ENCODE measurements at regions not wholly inside any gene's neighbourhood (a gene's known extent, or its start where the extent isn't known, plus 50 kb on each side); places are given as distances from the start of the nearest gene placed in this dataset.
"Not testable (repeated sequence)": the region's sequence is repeated elsewhere in the genome, so short reads cannot be mapped to it uniquely, and the experiment has no call there.

- no peak for DNase-seq
These were observed 150.0 kb downstream of the NFKBIZ start for GRCh38 chr3:101999177-101999779.

GRCh38 chr3:102000620-102001209 lies 151.4 kb downstream of the NFKBIZ start:
- DNase-seq = no peak

- DNase-seq = no peak
These were observed 152.7 kb downstream of the NFKBIZ start for GRCh38 chr3:102002056-102002455.

- no peak for DNase-seq
These were observed 155.2 kb downstream of the NFKBIZ start for GRCh38 chr3:102004561-102004960.

- no peak for DNase-seq
These were observed 156.2 kb downstream of the NFKBIZ start for GRCh38 chr3:102005551-102005950.

- no peak for DNase-seq
These were observed 157.6 kb downstream of the NFKBIZ start for GRCh38 chr3:102006812-102007485.

GRCh38 chr3:102008436-102008835 lies 159.1 kb downstream of the NFKBIZ start:
- DNase-seq = not testable (repeated sequence)

GRCh38 chr3:102016417-102016816 lies 167.1 kb downstream of the NFKBIZ start:
- DNase-seq = no peak

GRCh38 chr3:102017784-102018183 lies 168.5 kb downstream of the NFKBIZ start:
- no peak for DNase-seq

- no peak for DNase-seq
These were observed 169.2 kb downstream of the NFKBIZ start for GRCh38 chr3:102018551-102018950.

GRCh38 chr3:102020735-102021134 lies 171.4 kb downstream of the NFKBIZ start:
- no peak for DNase-seq

- DNase-seq = no peak
These were observed 175.1 kb downstream of the NFKBIZ start for GRCh38 chr3:102024270-102024904.

GRCh38 chr3:102025606-102026270 lies 176.4 kb downstream of the NFKBIZ start:
- no peak for DNase-seq

- DNase-seq = no peak
These were observed 177.3 kb downstream of the NFKBIZ start for GRCh38 chr3:102026656-102027055.

GRCh38 chr3:102030661-102031060 lies 181.3 kb downstream of the NFKBIZ start:
- DNase-seq = no peak

- DNase-seq = no peak
These were observed 182.5 kb downstream of the NFKBIZ start for GRCh38 chr3:102031834-102032233.

GRCh38 chr3:102032491-102033383 lies 183.4 kb downstream of the NFKBIZ start:
- no peak for DNase-seq

GRCh38 chr3:102034639-102035451 lies 185.5 kb downstream of the NFKBIZ start:
- DNase-seq = no peak

- no peak for DNase-seq
These were observed 186.7 kb downstream of the NFKBIZ start for GRCh38 chr3:102036017-102036416.

GRCh38 chr3:102036472-102036871 lies 187.2 kb downstream of the NFKBIZ start:
- no peak for DNase-seq

GRCh38 chr3:102037209-102037608 lies 187.9 kb downstream of the NFKBIZ start:
- no peak for DNase-seq

All from NCI-H2171 treated with DMSO at 0.1 percent for 48 hours (cell line).